22Rv1 (cell line): ENCODE measurements at regions not wholly inside any gene's neighbourhood (a gene's known extent, or its start where the extent isn't known, plus 50 kb on each side); places are given as distances from the start of the nearest gene placed in this dataset.
"Not testable (repeated sequence)": the region's sequence is repeated elsewhere in the genome, so short reads cannot be mapped to it uniquely, and the experiment has no call there.

Experiments used
- H3K27ac ChIP-seq: fragments of 450-650 bp; 2 replicates; pipeline ENCODE4 v1.5.1; 2017
- CTCF ChIP-seq: fragments of 450-650 bp; IDR thresholded peaks from 2 replicates; pipeline ENCODE4 v1.5.1; 2017; ENCODE audit warnings: mild to moderate bottlenecking
- ZFX ChIP-seq: fragments of 450-650 bp; IDR thresholded peaks from 2 replicates; pipeline ENCODE4 v1.6.1; 2017; ENCODE audit warnings: antibody characterized with exemption, borderline replicate concordance

DNA sequence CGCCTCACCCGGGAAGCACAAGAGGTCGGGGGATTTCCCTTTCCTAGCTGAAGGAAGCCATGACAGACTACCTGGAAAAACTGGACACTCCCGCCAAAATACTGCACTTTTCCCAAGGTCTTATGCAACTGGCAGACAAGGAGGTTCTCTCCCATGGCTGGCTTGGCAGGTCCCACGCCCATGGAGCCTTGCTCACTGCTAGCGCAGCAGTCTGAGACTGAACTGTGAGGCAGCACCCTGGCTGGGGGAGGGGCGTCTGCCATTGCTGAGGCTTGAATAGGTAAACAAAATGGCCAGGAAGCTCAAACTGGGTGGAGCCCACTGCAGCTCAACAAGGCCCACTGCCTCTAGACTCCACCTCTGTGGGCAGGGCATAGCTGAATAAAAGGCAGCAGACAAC is 92.1 kb downstream of the C4BPA start:
- H3K27ac ChIP-seq, result not testable (repeated sequence)

DNA sequence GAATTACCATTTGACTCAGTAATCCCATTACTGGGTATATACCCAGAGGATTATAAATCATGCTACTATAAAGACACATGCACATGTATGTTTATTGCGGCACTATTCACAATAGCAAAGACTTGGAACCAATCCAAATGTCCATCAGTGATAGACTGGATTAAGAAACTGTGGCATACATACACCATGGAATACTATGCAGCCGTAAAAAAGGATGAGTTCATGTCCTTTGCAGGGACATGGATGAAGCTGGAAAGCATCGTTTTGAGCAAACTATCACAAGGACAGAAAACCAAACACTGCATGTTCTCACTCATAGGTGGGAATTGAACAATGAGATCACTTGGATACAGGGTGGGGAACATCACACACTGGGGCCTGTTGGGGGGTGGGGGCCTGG is 97.5 kb downstream of the C4BPA start:
- H3K27ac ChIP-seq, result not testable (repeated sequence)

DNA sequence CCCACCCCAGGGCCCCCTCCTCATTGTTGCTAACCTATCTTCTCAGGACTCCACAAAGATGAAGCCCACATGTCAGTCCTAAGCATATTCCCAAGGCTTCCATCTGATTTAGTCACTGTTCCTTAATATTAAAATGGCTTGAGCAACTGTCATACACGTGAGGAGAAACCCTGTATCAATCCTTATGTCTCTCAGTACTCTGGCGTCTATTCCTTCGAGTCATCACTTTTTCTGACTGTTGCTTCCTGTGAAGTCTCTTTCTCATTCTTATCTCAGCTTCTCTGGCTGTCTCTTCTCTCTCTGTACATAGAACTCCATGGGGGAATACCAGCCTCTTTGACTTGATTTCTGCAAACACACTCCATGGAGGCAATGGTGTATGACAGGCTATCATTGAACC is 98.4 kb downstream of the C4BPA start:
- no peak overlapping the region for H3K27ac ChIP-seq
- TF ChIP-seq CTCF, result no peak
- TF ChIP-seq ZFX, result no peak

- no peak overlapping the region for H3K27ac ChIP-seq
- TF ChIP-seq ZFX (no peak), CTCF (no peak)
These were observed 99.5 kb downstream of the C4BPA start for GRCh38 chr1:207203541-207203940.

DNA sequence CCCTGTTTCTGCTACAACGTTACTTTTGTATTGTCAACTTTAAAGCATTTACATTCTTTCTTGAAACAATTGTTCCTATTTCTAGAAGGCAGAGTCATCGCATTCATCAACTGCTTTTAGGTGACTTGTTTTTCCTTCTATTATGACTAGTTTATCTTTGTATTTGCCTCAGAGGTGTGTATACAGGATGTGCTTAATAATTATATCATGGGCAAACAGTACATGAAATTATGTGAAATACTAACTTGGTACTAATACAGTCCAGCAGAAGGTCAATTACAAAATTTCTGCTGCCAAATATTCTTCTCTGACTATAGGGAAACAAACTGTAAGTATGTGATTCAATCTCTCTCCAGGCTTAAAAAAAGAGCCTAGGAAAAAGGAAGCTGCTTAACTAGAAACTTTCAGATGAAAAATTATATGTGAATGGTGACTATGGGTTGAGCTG is 101.6 kb downstream of the C4BPA start:
- TF ChIP-seq CTCF, result no peak
- TF ChIP-seq ZFX, result no peak
- H3K27ac ChIP-seq, result no peak overlapping the region

DNA sequence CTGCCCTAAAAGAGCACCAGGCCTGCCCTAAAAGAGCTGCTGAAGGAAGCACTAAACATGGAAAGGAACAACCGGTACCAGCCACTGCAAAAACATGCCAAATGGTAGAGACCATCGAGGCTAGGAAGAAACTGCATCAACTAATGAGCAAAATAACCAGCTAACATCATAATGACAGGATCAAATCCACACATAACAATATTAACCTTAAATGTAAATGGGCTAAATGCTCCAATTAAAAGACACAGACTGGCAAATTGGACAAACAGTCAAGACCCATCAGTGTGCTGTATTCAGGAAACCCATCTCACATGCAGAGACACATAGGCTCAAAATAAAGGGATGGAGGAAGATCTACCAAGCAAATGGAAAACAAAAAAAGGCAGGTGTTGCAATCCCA is 104.7 kb downstream of the C4BPA start:
- H3K27ac ChIP-seq, result not testable (repeated sequence)

DNA sequence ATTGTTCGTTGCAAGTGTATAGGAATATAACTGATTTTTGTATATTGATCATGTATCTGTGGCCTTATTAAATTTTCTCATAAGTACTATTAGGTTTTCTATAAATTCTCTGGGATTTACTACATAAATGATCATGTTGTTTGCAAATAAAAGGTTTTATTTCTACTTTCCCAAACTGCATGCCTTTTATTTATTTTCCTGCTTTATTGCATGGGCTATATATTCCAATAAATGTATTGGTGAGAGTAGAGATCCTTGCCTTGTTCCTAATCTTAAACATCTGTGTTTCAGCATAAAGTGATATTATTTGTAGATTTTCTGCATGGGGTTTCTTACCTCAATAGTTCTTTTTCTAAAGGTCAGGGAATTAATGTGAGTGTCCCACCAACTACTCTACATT is 107.0 kb upstream of the CD55 start:
- TF ChIP-seq ZFX (no peak), CTCF (no peak)
- H3K27ac ChIP-seq, result no peak overlapping the region

DNA sequence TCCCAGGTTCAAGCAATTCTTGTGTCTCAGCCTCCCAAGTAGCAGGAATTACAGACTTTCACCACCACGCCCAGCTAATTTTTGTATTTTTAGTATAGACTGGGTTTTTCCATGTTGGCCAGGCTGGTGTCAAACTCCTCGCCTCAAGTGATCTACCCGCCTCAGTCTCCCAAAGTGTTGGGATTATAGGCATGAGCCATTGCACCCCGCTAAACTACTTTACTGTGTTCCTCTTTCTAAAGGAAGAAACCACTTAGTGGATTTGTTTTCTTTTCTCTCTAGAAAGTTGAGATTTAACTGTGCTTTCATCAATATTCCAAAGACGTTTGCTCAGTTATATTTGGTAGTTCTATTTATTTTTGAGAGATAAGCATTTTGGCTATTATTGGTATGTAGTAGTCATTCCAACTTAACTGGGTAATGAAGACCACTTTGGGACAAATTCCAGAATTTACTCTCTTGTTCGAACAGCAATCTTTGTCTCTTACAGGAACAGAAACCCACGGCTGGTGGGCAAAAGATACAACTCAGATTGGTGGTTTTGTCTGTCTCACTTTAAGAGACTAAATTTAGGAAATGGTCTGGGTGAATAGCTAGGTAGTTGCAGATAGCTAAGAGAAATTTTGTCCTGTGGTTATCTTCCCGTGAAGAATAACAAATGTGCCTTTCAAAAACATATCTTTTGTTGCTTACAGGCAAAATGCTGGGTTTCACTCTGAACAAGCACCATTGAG is 103.5 kb upstream of the CD55 start:
- H3K27ac ChIP-seq, result no peak overlapping the region
- TF ChIP-seq ZFX (no peak), CTCF (no peak)

- no peak for TF ChIP-seq CTCF
- TF ChIP-seq ZFX, result no peak
- H3K27ac ChIP-seq, result no peak overlapping the region
These were observed 102.7 kb upstream of the CD55 start for GRCh38 chr1:207218512-207219362.
